Mesendoderm (in vitro differentiated cells): ENCODE measurements at regions not wholly inside any gene's neighbourhood (a gene's known extent, or its start where the extent isn't known, plus 50 kb on each side); places are given as distances from the start of the nearest gene placed in this dataset.

ENCODE experiments used
- DNase-seq: peaks from one replicate; pipeline ENCODE4 v3.0.0; 2013
- H2AK5ac ChIP-seq: 2 replicates; pipeline ENCODE4 v1.6.1; 2013; ENCODE audit warnings: low read length, inconsistent platforms
- H2BK120ac ChIP-seq: 2 replicates; pipeline ENCODE4 v1.6.1; 2013; ENCODE audit warnings: low read depth, mild to moderate bottlenecking, low read length, moderate library complexity, mixed read lengths
- H2BK15ac ChIP-seq: replicated peaks from 2 replicates; pipeline ENCODE4 v1.6.1; 2013; ENCODE audit warnings: low read depth, mild to moderate bottlenecking, moderate library complexity
- H2BK5ac ChIP-seq: 2 replicates; pipeline ENCODE4 v1.6.1; 2013; ENCODE audit warnings: low read length, inconsistent platforms
- H3K18ac ChIP-seq: 2 replicates; pipeline ENCODE4 v1.6.1; 2013; ENCODE audit warnings: mild to moderate bottlenecking, low read length, mixed read lengths
- H3K23ac ChIP-seq: one replicate; pipeline ENCODE4 v1.6.1; 2013; ENCODE audit warnings: low read length
- H3K27ac ChIP-seq: 2 replicates; pipeline ENCODE4 v1.5.1; 2013; ENCODE audit warnings: low read depth, mild to moderate bottlenecking, inconsistent platforms, low read length, moderate library complexity
- H3K27me3 ChIP-seq: 2 replicates; pipeline ENCODE4 v1.6.1; 2013; ENCODE audit warnings: low read length, control low read depth, mild to moderate bottlenecking, inconsistent platforms; ENCODE audit not compliant: insufficient read depth, poor library complexity
- H3K36me3 ChIP-seq: 2 replicates; pipeline ENCODE4 v1.6.1; 2013; ENCODE audit warnings: low read length, inconsistent platforms; ENCODE audit not compliant: control insufficient read depth, insufficient read depth
- H3K4ac ChIP-seq: one replicate; pipeline ENCODE4 v1.6.1; 2013; ENCODE audit warnings: low read depth, mild to moderate bottlenecking, low read length, moderate library complexity
- H3K4me1 ChIP-seq: 2 replicates; pipeline ENCODE4 v1.6.1; 2013; ENCODE audit warnings: low read depth, low read length, inconsistent platforms; ENCODE audit not compliant: control insufficient read depth
- H3K4me2 ChIP-seq: 2 replicates; pipeline ENCODE4 v1.6.1; 2013; ENCODE audit warnings: low read length
- H3K4me3 ChIP-seq: 2 replicates; pipeline ENCODE4 v1.5.1; 2013; ENCODE audit warnings: mild to moderate bottlenecking, low read length
- H3K56ac ChIP-seq: one replicate; pipeline ENCODE4 v1.6.1; 2013; ENCODE audit warnings: low read length
- H3K79me1 ChIP-seq: 2 replicates; pipeline ENCODE4 v1.6.1; 2013; ENCODE audit warnings: low read length, inconsistent platforms
- H3K79me2 ChIP-seq: 2 replicates; pipeline ENCODE4 v1.6.1; 2013; ENCODE audit warnings: mild to moderate bottlenecking, low read length; ENCODE audit not compliant: control insufficient read depth, insufficient read depth
- H3K9ac ChIP-seq: 2 replicates; pipeline ENCODE4 v1.6.1; 2013; ENCODE audit warnings: low read length, inconsistent platforms
- H4K5ac ChIP-seq: one replicate; pipeline ENCODE4 v1.6.1; 2013; ENCODE audit warnings: low read length
- H4K8ac ChIP-seq: one replicate; pipeline ENCODE4 v1.6.1; 2013; ENCODE audit warnings: low read depth, mild to moderate bottlenecking, control low read depth, low read length, moderate library complexity
- WGBS: extraction: QIAGEN DNeasy Blood & Tissue Kit; methylation state at CpG from one replicate; pipeline ENCODE4 v1.1.7; 2013; ENCODE audit warnings: low lambda C conversion rate, missing lambda C conversion rate; ENCODE audit not compliant: insufficient coverage; ENCODE audit errors: extremely low coverage; 5-methylcytosine and 5-hydroxymethylcytosine counted together

GRCh38 chr5:167823405-167823804, 468.0 kb upstream of the WWC1 start:
- H3K27ac ChIP-seq, result no peak overlapping the region
- H3K4me2 ChIP-seq, result no peak overlapping the region
- no peak overlapping the region for H4K5ac ChIP-seq
- H3K4me3 ChIP-seq, result no peak overlapping the region
- H3K56ac ChIP-seq, result no peak overlapping the region
- H2BK120ac ChIP-seq, result no peak overlapping the region
- no peaks in the 10 kb centered on the region for H3K79me1 ChIP-seq
- no peak overlapping the region for H3K4ac ChIP-seq
- no peak for DNase-seq
- no peak overlapping the region for H4K8ac ChIP-seq
- no peaks in the 10 kb centered on the region for H3K79me2 ChIP-seq
- no peaks in the 10 kb centered on the region for H3K36me3 ChIP-seq
- H3K4me1 ChIP-seq, result no peaks in the 10 kb centered on the region
- H2BK15ac ChIP-seq, result no peak overlapping the region
- H2BK5ac ChIP-seq, result no peak overlapping the region
- no peak overlapping the region for H3K9ac ChIP-seq
- H3K18ac ChIP-seq, result no peak overlapping the region
- WGBS, result no CpG with 5 or more reads among the region's 2 CpGs
- no peak overlapping the region for H2AK5ac ChIP-seq
- no peak overlapping the region for H3K23ac ChIP-seq
- no peaks in the 10 kb centered on the region for H3K27me3 ChIP-seq

- no CpG with 5 or more reads among the region's 1 CpG for WGBS
- no peaks in the 10 kb centered on the region for H3K79me2 ChIP-seq
Measured at GRCh38 chr5:167827766-167828165, 463.7 kb upstream of the WWC1 start.

GRCh38 chr5:167831754-167832504, 459.5 kb upstream of the WWC1 start:
- no peak overlapping the region for H3K27ac ChIP-seq
- no peaks in the 10 kb centered on the region for H3K27me3 ChIP-seq

More at GRCh38 chr5:167827766-167828165, 463.7 kb upstream of the WWC1 start:
- H4K8ac ChIP-seq, result no peak overlapping the region
- H3K56ac ChIP-seq, result no peak overlapping the region
- H3K27me3 ChIP-seq, result no peaks in the 10 kb centered on the region
- H3K18ac ChIP-seq, result no peak overlapping the region
- H3K36me3 ChIP-seq, result no peaks in the 10 kb centered on the region
- H3K79me1 ChIP-seq, result no peaks in the 10 kb centered on the region
- H3K4ac ChIP-seq, result no peak overlapping the region
- H4K5ac ChIP-seq, result no peak overlapping the region
- H3K9ac ChIP-seq, result no peak overlapping the region
- H3K23ac ChIP-seq, result no peak overlapping the region
- H3K4me2 ChIP-seq, result no peak overlapping the region
- DNase-seq, result no peak
- no peak overlapping the region for H2BK120ac ChIP-seq
- H2AK5ac ChIP-seq, result no peak overlapping the region
- no peaks in the 10 kb centered on the region for H3K4me1 ChIP-seq
- H3K27ac ChIP-seq, result no peak overlapping the region
- H2BK5ac ChIP-seq, result no peak overlapping the region
- no peak overlapping the region for H2BK15ac ChIP-seq
- no peak overlapping the region for H3K4me3 ChIP-seq

GRCh38 chr5:167832609-167833008, 458.8 kb upstream of the WWC1 start:
- Histone ChIP-seq H3K18ac (no peak overlapping the region), H4K5ac (no peak overlapping the region), H3K36me3 (no peaks in the 10 kb centered on the region), H3K27ac (no peak overlapping the region), H3K4me3 (no peak overlapping the region), H3K23ac (no peak overlapping the region), H3K56ac (no peak overlapping the region), H3K9ac (no peak overlapping the region), H3K4me2 (no peak overlapping the region), H2AK5ac (no peak overlapping the region), H3K4me1 (no peaks in the 10 kb centered on the region), H3K4ac (no peak overlapping the region), H2BK120ac (no peak overlapping the region), H2BK5ac (no peak overlapping the region), H4K8ac (no peak overlapping the region), H3K79me2 (no peaks in the 10 kb centered on the region), H3K79me1 (no peaks in the 10 kb centered on the region), H3K27me3 (no peaks in the 10 kb centered on the region), H2BK15ac (no peak overlapping the region)
- WGBS, result no CpG with 5 or more reads among the region's 1 CpG
- DNase-seq, result no peak

More at GRCh38 chr5:167831754-167832504, 459.5 kb upstream of the WWC1 start:
- DNase-seq, result no peak
- Histone ChIP-seq H3K4me2 (no peak overlapping the region), H3K79me2 (no peaks in the 10 kb centered on the region), H3K4me1 (no peaks in the 10 kb centered on the region), H2BK120ac (no peak overlapping the region), H3K18ac (no peak overlapping the region), H3K9ac (no peak overlapping the region), H4K5ac (no peak overlapping the region), H3K23ac (no peak overlapping the region), H3K79me1 (no peaks in the 10 kb centered on the region), H3K36me3 (no peaks in the 10 kb centered on the region), H3K4me3 (no peak overlapping the region), H2BK5ac (no peak overlapping the region), H2AK5ac (no peak overlapping the region), H3K4ac (no peak overlapping the region), H3K56ac (no peak overlapping the region), H2BK15ac (peak overlapping the region; percentile 3), H4K8ac (no peak overlapping the region)
- WGBS, result no CpG with 5 or more reads among the region's 8 CpGs

- Histone ChIP-seq H4K8ac (no peak overlapping the region), H3K23ac (no peak overlapping the region), H4K5ac (no peak overlapping the region), H3K36me3 (no peaks in the 10 kb centered on the region), H3K4me2 (no peak overlapping the region), H3K27me3 (no peaks in the 10 kb centered on the region), H3K79me2 (no peaks in the 10 kb centered on the region), H3K56ac (no peak overlapping the region), H3K27ac (peak overlapping the region; percentile 24), H2BK15ac (no peak overlapping the region), H3K9ac (no peak overlapping the region), H3K4me3 (no peak overlapping the region), H3K4ac (no peak overlapping the region), H3K4me1 (no peaks in the 10 kb centered on the region), H3K18ac (no peak overlapping the region), H3K79me1 (no peaks in the 10 kb centered on the region), H2AK5ac (no peak overlapping the region), H2BK120ac (no peak overlapping the region), H2BK5ac (no peak overlapping the region)
- WGBS, result no CpG with 5 or more reads among the region's 6 CpGs
- DNase-seq, result peak; percentile 93
Measured at GRCh38 chr5:167833456-167833855, 458.0 kb upstream of the WWC1 start.

GRCh38 chr5:167835146-167835545, 456.3 kb upstream of the WWC1 start:
- no peak overlapping the region for H4K8ac ChIP-seq
- DNase-seq, result no peak

More at GRCh38 chr5:167835146-167835545, 456.3 kb upstream of the WWC1 start:
- Histone ChIP-seq H3K79me1 (no peaks in the 10 kb centered on the region), H3K4me1 (no peaks in the 10 kb centered on the region), H3K36me3 (no peaks in the 10 kb centered on the region), H3K4me3 (no peak overlapping the region), H2BK5ac (no peak overlapping the region), H3K56ac (no peak overlapping the region), H2AK5ac (no peak overlapping the region), H4K5ac (no peak overlapping the region), H3K23ac (no peak overlapping the region), H3K27ac (no peak overlapping the region), H3K9ac (no peak overlapping the region), H3K18ac (no peak overlapping the region), H3K27me3 (no peaks in the 10 kb centered on the region), H3K4me2 (no peak overlapping the region), H3K4ac (no peak overlapping the region), H2BK120ac (no peak overlapping the region), H2BK15ac (no peak overlapping the region), H3K79me2 (no peaks in the 10 kb centered on the region)
- no CpG with 5 or more reads among the region's 1 CpG for WGBS
